WERI-Rb-1 (cell line): ENCODE measurements at regions not wholly inside any gene's neighbourhood (a gene's known extent, or its start where the extent isn't known, plus 50 kb on each side); places are given as distances from the start of the nearest gene placed in this dataset.
A peak's percentile ranks its signal among the peaks of the same experiment; 100 is the strongest.

ENCODE experiments used
- DNase-seq: peaks from one replicate; pipeline ENCODE4 v3.0.0-alpha.2; 2020
- H3K27ac ChIP-seq: fragments of 250-450 bp; sonication (Bioruptor Pico); 2 replicates; pipeline ENCODE4 v1.5.1; 2020; ENCODE audit warnings: mild to moderate bottlenecking, moderate library complexity
- H3K27me3 ChIP-seq: fragments of 250-450 bp; sonication (Bioruptor Pico); 2 replicates; pipeline ENCODE4 v1.5.1; 2021; ENCODE audit warnings: mild to moderate bottlenecking, low read depth, moderate library complexity; ENCODE audit not compliant: insufficient read depth, severe bottlenecking
- H3K36me3 ChIP-seq: fragments of 250-450 bp; sonication (Bioruptor Pico); 2 replicates; pipeline ENCODE4 v1.5.1; 2020; ENCODE audit warnings: mild to moderate bottlenecking, moderate library complexity
- H3K4me3 ChIP-seq: 2 replicates; pipeline ENCODE4 v1.5.1; 2011; ENCODE audit warnings: low read depth, mild to moderate bottlenecking, control low read depth, low read length
- H3K9me3 ChIP-seq: fragments of 250-450 bp; sonication (Bioruptor Pico); 2 replicates; pipeline ENCODE4 v1.5.1; 2021; ENCODE audit warnings: mild to moderate bottlenecking, moderate library complexity; ENCODE audit not compliant: severe bottlenecking
- CTCF ChIP-seq: IDR thresholded peaks from 2 replicates; pipeline ENCODE4 v1.5.1; 2011; ENCODE audit warnings: low read depth, mild to moderate bottlenecking, control low read depth, inconsistent platforms, low read length

DNA sequence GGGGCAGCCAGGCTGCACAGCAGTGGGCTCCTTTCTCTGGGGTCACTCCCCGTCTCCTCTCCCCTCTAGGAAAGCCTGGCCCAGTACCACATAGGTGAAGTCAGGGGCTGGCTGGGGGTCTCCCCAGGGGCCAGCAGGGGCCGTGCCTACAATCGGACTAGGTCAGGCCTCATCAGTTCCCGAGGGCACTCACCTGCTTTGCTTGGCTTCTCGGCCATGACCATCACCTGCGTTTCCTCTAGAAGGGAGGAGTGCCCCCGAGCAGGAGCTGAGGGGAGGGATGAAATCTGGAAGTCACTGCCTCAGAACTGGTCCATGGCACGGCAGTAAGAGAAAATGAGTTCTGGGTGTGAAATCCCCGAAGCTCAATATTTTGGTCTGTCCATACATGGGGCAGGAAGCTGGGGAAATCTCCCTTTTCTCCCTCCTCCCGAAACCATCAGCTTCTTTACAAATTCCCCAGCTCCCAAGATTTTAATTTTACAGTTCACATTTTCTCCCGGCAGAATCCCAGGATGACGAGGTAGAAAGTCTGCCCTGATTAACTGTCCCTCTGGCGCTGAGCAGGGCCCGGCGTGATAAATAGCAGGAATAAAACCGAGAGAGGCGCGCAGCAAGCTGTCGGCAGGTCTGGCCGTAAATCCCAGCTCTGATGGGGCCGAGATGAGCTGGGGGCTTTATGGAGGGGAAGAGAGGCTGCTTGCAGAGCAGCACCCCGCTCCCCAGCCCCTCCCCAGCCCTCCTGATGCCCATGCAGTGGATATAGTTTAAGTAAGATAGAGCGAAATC, 172.1 kb downstream of the RBFOX3 start:
- H3K27ac ChIP-seq: peak overlapping the region; percentile 60
- H3K4me3 ChIP-seq: no peak overlapping the region
- H3K27me3 ChIP-seq: no peaks in the 10 kb centered on the region
- peaks cover 14% of the 10 kb centered on the region; the same call in 1 of the 2 replicates for H3K36me3 ChIP-seq
- peaks cover 3% of the 10 kb centered on the region for H3K9me3 ChIP-seq
- TF ChIP-seq CTCF: no peak
- peak; percentile 82 for DNase-seq

GRCh38 chr17:79438058-79438457, 172.8 kb downstream of the RBFOX3 start:
- Histone ChIP-seq H3K27ac (peak overlapping the region; percentile 60), H3K9me3 (peaks cover 3% of the 10 kb centered on the region), H3K36me3 (peaks cover 14% of the 10 kb centered on the region; the same call in 1 of the 2 replicates), H3K27me3 (no peaks in the 10 kb centered on the region), H3K4me3 (no peak overlapping the region)
- peak; percentile 62 for DNase-seq
- peak; percentile 66 for TF ChIP-seq CTCF

GRCh38 chr17:79437081-79437480, 173.8 kb downstream of the RBFOX3 start:
- no peak for TF ChIP-seq CTCF
- peak overlapping the region; percentile 17 for H3K27ac ChIP-seq
- H3K4me3 ChIP-seq: no peak overlapping the region
- no peaks in the 10 kb centered on the region for H3K27me3 ChIP-seq
- H3K9me3 ChIP-seq: peaks cover 3% of the 10 kb centered on the region
- peaks cover 17% of the 10 kb centered on the region; the same call in 1 of the 2 replicates for H3K36me3 ChIP-seq
- DNase-seq: no peak

DNA sequence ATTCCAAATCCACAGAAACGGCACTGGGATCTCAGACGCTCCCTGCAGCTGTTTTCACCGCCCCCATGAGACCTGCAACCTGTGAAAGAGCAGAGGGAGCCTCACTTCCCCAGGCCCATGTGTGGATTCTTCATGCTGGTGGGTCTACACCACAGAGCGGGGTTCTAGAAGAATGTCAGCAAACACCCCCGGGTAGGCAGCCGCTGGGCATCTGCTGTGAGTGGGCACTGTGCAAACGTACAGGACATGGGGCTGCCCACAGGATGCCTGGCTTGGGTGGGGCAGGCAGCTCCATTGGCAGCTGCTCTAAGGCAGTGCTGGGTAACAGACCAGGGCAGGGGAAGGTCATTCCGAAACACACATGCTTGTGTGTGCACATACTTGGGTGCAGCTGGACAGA, 174.9 kb downstream of the RBFOX3 start:
- no peak for DNase-seq
- H3K27me3 ChIP-seq: no peaks in the 10 kb centered on the region

GRCh38 chr17:79435296-79435695, 175.6 kb downstream of the RBFOX3 start:
- TF ChIP-seq CTCF: no peak
- no peak overlapping the region for H3K27ac ChIP-seq
- H3K27me3 ChIP-seq: no peaks in the 10 kb centered on the region
- DNase-seq: no peak
- peaks cover 6% of the 10 kb centered on the region for H3K9me3 ChIP-seq
- H3K4me3 ChIP-seq: no peak overlapping the region
- H3K36me3 ChIP-seq: peaks cover 17% of the 10 kb centered on the region; the same call in 1 of the 2 replicates

More for the DNA sequence above, 174.9 kb downstream of the RBFOX3 start:
- Histone ChIP-seq H3K9me3 (peaks cover 6% of the 10 kb centered on the region), H3K4me3 (no peak overlapping the region), H3K27ac (no peak overlapping the region), H3K36me3 (peaks cover 17% of the 10 kb centered on the region; the same call in 1 of the 2 replicates)
- TF ChIP-seq CTCF: no peak

DNA sequence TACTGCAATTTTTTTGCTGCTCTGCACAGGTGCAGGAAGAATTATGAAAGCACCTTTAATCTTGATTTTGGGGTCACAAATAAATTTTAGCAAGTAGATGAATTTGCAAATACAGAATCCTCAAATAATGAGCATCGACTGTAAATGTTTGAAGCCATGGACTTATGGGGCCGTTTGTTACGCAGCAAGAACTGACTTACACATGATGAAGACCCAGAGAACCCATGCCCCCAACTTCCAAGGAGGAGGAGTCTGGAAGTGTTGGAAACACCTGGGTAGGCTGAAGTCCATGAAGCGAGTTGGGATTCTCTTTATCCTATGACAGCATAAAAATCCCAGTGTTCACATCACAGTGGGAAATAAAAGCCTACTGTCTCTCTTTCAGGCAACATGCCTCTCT, 176.6 kb downstream of the RBFOX3 start:
- Histone ChIP-seq H3K4me3 (no peak overlapping the region), H3K36me3 (peaks cover 17% of the 10 kb centered on the region; the same call in 1 of the 2 replicates), H3K27me3 (no peaks in the 10 kb centered on the region), H3K9me3 (peaks cover 6% of the 10 kb centered on the region), H3K27ac (no peak overlapping the region)
- no peak for TF ChIP-seq CTCF
- DNase-seq: no peak
